Stimulated activated naive CD4-positive, alpha-beta T cell (primary cell): ENCODE measurements at regions not wholly inside any gene's neighbourhood (a gene's known extent, or its start where the extent isn't known, plus 50 kb on each side); places are given as distances from the start of the nearest gene placed in this dataset.
"Not testable (repeated sequence)": the region's sequence is repeated elsewhere in the genome, so short reads cannot be mapped to it uniquely, and the experiment has no call there.

Experiments used
- DNase-seq, 6 experiments: peaks; one replicate each; lab custom pipeline; 2025; lab: John Stamatoyannopoulos, UW

DNA sequence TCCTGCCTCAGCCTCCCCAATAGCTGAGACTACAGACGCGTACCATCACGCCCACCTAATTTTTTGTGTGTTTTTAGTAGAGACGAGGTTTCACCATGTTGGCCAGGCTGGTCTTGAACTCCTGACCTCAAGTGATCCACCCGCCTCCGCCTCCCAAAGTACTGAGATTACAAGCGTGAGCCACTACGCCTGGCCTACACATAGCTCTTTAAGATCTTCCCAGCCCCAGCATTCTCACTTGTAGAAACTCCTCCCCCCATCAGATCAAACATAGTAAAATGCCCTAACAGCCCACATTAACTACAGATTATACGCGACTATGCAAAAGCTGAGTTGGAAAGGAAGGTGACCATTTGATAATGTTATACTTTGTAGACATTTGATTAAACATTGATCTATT lies 634.8 kb downstream of the MATN1 start:
- no peak for DNase-seq

DNA sequence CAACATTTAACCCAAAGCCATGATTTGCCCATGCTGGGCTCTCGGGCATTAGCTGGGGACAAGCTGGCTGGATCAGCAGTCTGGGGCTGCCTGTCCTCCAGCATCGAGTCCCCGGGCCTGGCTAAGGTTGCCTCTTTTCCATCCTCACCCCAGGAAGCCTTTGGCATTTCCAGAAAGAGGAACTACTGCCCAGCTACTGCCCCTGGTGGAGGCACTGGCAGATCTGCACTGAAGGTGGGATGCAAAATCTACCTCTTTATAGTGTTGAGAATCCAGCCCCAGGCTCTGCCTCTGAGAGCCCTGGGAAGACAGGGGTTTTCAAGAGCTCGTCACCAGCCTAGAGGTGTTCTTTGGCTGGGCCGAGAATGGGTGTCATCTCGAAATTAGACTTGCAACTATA lies 635.9 kb downstream of the MATN1 start:
- DNase-seq: no peak

DNA sequence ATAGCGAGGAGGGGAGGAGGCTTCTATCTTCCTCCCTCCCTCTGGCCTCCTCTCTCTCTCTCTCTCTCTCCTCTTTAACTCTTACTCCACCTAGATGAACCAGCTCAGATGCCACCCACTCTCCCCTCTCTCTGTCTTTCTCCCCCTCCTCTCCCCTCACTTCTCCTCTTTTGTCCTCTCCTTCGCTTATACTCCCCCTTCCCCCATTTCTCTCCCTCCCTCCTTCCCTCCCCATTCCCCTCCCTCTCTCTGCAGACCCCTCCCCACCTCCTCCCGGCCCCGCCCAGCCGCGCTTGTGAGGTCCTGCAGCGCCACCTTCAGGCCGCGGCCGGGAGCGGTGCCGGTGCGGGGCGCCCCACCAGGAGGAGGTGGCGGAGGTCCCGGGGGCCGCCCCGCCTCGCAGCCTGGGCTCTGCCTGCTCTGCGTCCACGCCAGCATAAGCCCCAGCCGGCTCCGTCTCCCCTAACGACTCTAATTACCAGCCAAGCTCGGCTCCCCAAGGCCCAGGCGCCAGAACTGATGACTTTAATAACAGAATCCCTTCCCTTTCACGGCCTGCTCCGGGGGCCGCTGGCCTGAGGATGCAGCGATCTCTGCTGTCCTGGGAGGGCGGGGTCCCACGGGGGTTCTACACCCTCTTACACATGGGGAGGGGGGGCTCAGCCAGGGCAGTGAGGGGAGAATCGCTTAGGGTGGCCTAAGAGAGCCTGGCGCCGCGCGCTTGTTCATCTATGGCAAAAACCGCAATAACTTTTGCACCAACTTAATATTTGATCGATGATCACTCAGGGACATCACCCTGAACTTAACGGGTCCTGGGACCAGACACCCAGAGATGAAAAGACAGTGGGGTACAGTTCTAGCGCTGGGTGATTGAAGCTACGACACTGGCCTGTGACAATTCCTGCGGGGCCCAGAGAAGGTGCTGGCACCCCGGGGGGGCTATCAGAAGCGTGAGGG lies 637.3 kb downstream of the MATN1 start:
- no peak for DNase-seq

DNA sequence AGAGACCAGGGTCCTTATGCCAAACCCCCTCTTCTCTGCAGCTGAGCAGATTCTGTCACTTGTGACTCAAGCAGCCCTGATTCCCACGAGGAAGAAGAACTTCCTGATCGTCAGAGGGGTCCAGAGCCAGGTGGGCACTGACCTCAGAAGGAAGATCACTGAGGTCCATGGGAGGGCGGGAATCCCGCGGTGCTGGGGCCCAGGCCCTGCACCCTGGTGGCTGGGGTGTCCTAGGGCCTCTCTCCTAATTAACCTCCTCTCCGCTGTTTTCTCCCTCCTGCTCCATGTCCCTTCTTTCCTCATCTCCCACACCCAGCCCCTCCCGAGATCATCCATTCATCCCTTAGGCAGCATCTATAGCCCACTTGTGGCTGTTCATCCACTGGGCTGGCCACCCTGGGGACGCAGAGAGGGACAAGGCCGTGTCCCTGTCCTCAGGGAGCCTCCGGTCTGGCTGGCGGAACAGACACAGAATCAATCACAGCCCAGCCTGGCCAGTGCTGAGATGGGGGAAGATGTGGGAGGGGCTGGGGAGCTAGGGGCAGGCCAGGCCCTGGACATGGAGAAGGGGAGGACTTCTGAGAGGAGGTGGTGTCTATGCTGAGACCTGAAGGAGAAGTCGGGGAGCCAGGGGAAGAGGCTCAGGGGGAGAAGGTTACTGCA lies 638.3 kb downstream of the MATN1 start:
- no peak for DNase-seq

DNA sequence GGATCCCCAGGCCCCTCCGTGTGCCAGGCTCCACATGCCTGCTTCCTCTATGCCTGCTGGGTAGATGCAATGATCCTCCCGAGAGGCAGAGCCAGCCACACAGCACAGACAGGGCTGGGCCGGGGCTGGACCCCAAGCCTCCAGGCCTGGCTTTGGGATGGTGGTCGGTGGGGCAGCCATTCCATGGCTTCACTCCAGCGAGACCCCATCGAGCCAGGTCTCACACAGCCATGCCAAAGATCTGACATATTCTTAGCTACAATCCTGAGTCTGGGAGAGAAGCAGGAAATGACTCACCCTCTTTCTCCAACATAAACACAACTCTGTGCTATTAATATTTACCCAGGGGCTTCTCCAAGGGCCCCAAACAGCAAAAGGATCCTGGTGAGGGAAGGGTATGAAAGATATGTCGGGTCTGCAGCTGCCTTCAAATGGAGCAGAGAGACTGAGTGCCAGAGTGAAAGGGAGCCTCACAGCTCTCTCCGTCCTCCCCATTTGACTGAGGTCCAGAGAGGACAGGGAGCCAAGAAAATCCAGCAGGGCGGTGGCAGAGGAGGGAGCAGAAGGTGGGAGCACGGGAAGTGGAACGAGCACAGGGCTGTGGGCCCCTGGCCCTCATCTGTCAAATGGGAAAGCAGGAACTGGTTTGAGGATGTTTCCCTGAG lies 639.5 kb downstream of the MATN1 start:
- DNase-seq: no peak

DNA sequence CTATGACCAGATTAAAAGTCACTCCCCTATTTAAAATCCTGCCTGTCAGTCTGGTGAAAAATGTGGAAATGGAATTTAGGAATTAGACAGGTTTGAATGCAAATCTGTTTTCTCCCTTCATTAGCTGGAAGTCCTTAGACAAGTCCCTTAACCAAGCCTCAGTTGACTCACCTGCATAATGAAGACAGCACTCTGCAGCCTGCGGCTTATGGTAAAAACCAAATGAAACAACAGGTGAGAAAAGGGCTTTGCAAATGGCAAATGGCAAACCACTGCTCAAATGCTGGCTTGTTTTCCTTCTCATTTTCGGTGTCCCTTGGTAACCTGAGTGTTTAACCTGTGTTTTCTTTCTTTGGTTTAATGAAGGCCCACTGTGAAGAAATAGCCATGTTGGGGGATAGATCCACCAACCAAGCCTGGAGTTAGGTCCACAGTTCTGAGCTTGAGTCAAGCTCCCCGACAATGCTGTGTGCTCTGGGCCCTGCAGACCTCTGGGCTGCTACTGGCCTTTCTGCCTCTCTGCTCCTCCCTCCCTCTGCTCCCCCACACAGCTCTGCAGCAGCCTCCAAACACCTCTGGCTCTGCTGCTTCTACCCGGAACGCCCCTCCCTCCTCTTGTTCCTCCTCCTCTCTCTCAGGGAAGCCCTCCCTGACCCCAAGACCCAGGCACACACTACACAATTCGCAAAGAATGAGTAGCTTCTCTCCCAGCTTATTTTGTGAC lies 641.8 kb downstream of the MATN1 start:
- DNase-seq: no peak

DNA sequence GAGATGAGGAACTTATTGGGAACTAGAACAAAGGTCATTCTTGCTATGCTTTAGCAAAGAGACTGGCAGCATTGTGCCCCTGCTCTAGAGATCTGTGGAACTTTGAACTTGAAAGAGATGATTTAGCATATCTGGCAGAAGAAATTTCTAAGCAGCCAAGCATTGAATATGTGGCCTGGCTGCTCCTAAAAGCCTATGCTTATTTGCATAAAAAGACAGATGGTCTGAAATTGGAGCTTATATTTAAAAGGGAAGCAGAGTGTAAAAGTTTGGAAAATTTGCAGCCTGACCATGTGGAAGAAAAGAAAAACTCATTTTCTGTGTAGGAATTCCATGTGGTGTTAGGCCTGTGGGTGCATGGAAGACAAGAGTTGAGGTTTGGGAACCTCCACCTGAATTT lies 647.5 kb downstream of the MATN1 start:
- not testable (repeated sequence) for DNase-seq

DNA sequence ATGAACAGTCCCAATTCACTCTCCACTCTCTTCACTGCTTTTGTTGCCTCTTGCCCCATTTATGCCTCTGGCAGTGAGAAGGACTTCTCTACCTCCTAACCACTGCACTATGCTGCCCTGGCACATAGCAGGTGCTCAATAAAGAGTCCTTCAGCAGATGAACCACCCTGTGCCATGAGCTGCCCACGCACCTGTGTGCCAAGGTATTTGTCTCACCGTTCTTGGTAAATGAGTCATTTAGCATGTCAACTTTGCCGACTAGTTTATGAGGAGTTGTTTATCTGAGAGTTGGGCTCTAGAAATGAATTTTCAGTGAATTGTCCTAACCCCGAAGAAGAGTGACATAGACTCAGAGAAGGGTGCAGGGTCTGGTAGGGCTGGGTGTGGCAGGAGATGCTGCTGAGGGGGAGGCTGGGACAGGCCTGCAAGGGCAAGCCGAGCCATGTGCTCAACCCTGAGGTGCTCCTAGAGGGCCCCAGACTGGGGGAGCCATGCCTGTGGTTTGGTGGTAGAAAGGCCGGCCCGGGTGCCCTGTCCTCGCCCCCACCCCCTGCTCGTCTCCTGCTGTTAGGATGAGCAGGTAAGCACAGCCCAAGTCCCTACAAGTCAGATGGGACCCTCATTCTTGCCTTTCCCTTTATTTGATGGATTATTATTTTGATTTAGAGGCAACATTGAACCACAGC lies 654.5 kb downstream of the MATN1 start:
- no peak for DNase-seq

DNA sequence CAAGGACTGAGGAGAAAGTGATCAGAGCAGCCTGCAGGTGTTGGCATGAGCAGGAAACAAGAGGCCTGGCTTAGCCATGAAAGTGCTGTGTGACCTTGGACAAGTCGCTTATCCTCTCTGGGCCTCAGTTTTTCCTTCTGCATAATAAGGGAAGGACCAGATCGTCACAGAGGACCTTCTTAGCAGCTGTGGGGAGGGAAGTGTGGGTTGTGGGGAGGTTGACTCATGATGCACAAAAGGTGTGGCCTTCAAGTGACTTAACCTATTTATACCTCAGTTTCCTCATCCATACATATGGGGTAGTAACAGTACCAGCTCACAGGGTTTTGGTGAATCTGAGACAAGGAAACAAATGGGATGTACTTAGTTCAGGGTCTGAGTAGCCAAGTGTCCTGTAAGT lies 658.8 kb downstream of the MATN1 start:
- DNase-seq: no peak

DNA sequence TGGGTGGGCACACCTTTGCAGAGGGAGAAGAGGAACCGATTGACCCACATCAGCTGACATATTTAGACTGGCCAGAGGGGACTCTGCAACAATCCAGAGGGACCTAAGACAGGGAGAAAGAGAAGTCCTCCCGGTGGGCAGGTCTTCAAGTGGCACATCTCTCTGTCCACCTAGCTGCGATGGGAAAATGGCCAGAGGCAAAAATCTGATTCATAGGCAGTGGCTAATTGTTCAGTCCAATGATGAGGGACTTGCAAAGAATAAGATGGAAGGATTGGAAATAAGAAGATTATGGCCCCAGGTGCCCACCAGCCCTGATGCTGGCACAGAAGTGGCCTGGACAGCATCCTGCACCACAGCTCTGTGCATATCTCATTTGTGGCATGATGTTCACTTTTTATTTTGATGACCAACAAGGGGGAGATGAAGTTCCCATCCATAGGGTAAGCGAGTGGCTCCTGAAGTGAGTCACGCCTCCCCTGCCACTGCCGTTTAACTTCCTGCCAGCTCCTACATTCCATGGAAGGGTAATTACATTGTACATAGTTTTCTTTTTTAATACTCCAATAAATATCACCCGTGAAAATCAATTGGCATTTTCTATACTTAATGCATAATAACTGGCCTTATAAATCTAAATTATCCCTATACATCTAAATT lies 659.6 kb downstream of the MATN1 start:
- DNase-seq: no peak

DNA sequence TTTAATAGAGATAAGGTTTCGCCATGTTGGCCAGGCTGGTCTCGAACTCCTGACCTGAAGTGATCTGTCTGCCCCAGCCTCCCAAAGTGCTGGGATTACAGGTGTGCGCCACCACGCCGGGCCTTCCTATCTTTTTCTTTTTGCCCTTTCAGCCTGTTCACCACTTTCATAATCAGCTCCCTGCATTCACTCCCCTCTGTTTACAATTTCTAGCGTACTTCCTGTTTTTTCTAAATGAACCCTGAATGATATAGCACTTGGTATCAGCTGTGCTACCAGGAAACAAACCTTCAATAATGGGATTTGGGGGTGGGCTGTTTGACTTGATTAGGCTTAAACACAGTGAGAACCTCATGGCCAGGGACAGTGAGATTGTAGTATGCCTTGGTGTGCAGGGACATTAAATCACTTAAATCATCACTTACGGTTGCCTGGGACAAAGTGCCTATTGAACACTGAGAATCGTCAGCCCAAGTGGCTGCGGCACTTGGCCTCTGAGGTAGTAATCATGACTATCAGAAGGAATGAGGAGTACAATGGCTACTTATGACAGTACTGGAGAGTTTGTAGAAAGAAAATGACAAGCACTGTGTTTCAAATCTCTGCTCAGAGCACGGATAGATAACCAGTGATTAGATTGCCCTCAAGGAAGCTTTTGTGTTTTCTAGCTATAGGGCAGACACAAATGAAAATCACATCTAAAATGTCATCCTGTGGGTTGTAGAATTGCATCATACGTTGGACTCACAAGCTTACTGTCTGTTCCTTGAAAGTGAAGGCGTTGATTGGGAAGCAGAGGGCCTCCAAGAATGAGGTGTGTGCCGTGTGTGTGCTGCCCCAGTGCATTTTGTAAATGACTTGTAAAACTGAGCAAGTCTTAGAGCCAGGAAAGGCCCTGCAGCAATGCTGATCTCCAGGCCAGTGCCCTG lies 661.8 kb downstream of the MATN1 start:
- DNase-seq: no peak

DNA sequence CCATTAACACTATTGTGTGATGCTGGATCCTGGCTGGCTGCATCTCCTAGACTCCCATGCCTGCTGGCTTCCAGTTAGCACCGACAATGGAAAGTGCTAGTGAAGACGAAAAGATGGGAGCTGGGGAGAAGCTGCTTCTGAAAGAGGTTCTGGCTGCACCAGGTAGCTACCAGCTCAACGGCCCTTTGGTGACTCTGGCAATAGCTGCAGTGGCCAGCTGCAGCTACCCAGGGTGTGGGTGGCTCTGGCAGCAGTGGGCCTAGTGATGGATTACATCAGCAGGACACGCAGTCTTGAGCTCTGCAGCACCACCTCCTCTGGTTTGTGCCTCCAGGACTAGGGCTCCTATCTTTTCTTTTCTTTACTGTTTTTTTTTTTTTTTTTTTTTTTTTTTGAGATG lies 662.6 kb downstream of the MATN1 start:
- no peak for DNase-seq

DNA sequence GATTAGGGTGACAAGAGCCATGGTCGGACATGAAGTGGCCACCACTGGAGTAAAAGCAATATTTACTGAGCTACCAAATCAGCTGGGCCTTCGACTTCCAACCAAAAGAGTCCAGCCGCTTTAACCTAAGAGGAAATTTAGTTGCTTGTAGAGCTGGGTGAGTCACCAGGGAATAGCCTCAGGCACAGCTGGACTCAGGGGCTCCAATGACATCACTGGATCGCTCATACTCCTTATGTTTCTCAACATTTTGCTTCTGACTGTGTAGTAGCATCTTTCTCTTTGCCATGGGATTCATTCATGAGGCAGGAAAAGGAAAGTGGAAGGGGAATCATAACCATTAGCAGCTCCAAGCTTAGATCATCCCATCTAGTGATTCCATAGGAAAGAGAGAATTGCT lies 664.4 kb downstream of the MATN1 start:
- no peak for DNase-seq

DNA sequence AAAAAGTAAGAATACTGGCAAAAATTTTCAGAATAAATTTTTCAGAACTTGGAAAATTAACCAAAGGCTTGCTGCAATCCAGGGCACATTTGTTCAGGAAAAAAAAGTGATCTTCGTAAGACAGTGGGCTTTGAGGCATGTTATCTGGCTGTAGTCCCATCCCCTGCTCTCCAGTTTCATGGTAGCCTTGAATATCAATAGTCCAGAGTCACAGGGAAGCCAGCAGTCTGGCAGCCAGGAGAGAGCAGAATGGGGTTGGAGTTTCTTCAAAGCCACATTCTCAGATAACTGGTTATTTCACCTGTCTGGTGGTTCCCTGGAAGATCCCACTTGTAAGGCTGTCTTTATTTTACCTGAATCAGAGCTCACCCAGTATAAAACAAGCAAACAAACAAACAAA lies 669.3 kb downstream of the MATN1 start:
- no peak for DNase-seq

DNA sequence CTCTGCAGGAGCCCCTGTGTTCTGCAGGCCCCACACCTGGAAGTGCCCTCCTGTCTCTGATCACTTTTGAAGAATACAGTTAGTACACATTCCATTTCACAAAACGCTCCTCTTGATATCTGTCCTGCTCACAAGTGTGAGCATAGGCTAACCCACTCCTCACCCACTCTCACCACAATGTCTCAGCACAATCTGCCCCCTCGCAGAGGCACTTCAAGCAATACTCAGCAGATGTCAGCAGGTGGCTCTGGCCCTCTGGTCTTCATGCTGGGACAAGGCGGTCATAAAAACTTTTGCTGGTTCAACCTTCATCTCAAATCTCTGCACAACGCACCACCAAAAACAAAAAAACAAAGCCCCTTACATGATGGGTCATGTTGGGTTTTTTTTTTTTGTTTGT lies 671.2 kb downstream of the MATN1 start:
- DNase-seq: no peak

DNA sequence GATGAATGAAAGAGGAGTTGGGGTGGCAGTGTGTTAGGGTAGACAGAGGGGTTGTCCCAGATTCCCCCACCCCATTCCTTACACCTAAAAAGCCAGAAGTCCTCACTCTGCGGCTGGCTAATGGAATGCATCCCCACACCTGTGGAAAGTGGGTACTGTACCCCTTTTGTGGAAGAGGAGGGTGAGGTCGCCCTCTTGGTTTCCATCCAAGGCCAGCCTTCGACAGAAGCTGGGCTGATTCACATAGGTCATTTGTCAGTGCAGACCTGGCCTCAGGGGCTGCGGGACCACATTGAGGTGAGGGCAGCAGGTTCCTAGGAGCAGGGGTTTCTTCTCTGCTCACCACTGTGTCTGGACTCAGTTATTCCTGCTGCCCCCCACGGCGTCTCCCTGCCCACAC lies 671.6 kb downstream of the MATN1 start:
- DNase-seq: no peak

DNA sequence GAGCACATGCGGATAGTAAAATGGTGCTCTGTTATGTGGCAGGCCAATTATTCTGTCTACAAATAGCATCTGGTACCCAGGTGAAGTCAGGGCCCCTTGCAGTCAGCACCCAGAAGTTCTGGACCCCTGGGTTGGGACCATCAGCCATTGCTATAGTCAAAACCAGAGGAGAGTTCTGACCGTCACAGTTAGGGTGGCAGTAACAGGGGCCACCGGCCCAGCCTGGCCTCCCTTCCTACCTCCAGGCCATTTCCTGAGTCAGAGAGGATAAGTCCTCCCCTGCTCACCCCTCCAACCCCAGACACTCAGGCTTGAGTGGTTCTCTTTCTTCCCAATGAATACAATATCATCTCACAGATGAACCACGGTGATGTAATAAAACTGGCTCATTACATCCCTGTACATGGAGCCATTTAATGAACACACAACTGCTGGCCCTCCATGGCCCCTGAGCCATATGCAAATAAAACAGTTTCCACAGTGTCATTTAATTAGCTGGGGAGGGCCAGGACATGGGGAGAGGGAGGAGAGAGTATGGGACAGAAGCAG lies 673.6 kb downstream of the MATN1 start:
- no peak for DNase-seq

DNA sequence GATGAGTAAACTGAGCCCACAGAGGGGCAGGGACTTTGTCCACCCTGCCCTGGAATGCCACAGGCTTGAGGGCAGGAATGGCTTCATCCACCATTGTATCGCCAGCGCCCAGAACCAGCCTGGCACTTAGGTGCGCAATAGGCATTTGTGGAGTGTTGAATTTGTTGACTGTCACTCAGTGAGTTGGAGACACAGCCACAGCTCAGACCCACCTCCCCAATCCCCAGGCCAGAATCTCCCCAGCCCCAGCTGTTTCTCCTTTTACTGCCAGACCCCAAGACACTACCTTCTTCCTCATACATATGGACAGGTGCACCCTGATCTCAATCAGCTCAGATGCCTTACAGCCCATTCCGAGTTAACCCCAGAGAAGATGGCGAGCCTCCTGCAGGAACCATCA lies 674.5 kb downstream of the MATN1 start:
- no peak for DNase-seq

DNA sequence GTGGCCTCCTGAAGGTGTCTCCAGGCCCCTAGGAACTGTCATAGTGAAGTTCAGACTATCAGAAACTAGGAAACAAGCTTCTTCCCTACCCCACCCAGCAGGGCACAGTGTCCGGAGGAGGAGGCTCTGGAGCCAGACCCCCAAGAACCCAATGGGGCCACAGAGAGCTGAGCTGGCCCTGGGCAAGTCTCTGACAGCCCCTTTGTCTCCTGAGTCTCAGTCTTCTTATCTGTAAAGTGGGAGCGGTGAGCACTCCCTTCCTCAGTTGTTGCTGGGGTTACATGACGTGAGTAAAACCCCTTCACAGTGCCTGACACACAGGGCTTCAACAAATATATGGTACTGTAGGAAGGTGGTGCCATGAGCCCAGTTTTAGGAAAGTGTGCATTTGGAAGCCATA lies 675.8 kb downstream of the MATN1 start:
- DNase-seq: no peak

DNA sequence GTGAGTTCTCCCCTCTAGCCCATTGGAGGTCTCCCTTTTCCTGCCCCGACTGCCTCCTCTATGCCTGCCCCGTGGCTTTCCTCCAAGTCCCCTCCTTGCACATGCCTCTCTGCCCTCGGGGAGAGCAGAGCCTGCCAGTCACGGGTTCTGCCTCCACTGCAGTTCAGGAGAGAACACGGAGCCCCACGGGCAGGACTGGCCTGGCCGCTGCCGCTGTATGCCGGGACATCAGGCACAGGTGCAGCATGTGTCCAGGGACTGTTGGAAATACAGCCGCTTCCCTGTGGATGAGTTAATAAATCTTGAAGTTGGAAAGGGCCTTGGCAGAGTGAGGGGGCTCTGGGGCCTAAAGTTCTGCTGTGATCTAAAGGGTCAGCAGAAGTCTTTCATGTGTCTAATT lies 676.6 kb downstream of the MATN1 start:
- no peak for DNase-seq
